ENCODE measurements at regions not wholly inside any gene's neighbourhood (a gene's known extent, or its start where the extent isn't known, plus 50 kb on each side); places are given as distances from the start of the nearest gene placed in this dataset.
"Not testable (repeated sequence)": the region's sequence is repeated elsewhere in the genome, so short reads cannot be mapped to it uniquely, and the experiment has no call there.

GRCh38 chr9:7456793-7457530 lies 342.6 kb downstream of the DMAC1 start:
- DNase-seq, result no peak

- DNase-seq, result no peak
Observed at GRCh38 chr9:7456377-7456776, 343.2 kb downstream of the DMAC1 start.

GRCh38 chr9:7454624-7455023 lies 345.0 kb downstream of the DMAC1 start:
- DNase-seq, result no peak

- DNase-seq, result no peak
Observed at GRCh38 chr9:7452378-7452777, 347.2 kb downstream of the DMAC1 start.

- no peak for DNase-seq
Observed at GRCh38 chr9:7451062-7451461, 348.5 kb downstream of the DMAC1 start.

GRCh38 chr9:7443541-7443940 lies 356.0 kb downstream of the DMAC1 start:
- DNase-seq, result no peak

GRCh38 chr9:7439355-7439995 lies 360.1 kb downstream of the DMAC1 start:
- DNase-seq, result no peak

- DNase-seq, result no peak
Observed at GRCh38 chr9:7436754-7437153, 362.8 kb downstream of the DMAC1 start.

GRCh38 chr9:7433508-7434292 lies 365.9 kb downstream of the DMAC1 start:
- no peak for DNase-seq

- no peak for DNase-seq
Observed at GRCh38 chr9:7432989-7433388, 366.6 kb downstream of the DMAC1 start.

GRCh38 chr9:7417397-7417796 lies 382.2 kb downstream of the DMAC1 start:
- DNase-seq, result not testable (repeated sequence)

- no peak for DNase-seq
Observed at GRCh38 chr9:7415836-7416235, 383.7 kb downstream of the DMAC1 start.

GRCh38 chr9:7408845-7409244 lies 390.7 kb downstream of the DMAC1 start:
- no peak for DNase-seq

GRCh38 chr9:7407246-7407645 lies 392.3 kb downstream of the DMAC1 start:
- DNase-seq, result no peak

GRCh38 chr9:7405924-7406604 lies 393.5 kb downstream of the DMAC1 start:
- no peak for DNase-seq

- no peak for DNase-seq
Observed at GRCh38 chr9:7403839-7404487, 395.6 kb downstream of the DMAC1 start.

- no peak for DNase-seq
Observed at GRCh38 chr9:7403028-7403389, 396.6 kb downstream of the DMAC1 start.

GRCh38 chr9:7402334-7403027 lies 397.1 kb downstream of the DMAC1 start:
- DNase-seq, result no peak

- DNase-seq, result no peak
Observed at GRCh38 chr9:7401116-7401515, 398.5 kb downstream of the DMAC1 start.

- no peak for DNase-seq
Observed at GRCh38 chr9:7394002-7394774, 405.4 kb downstream of the DMAC1 start.

- no peak for DNase-seq
Observed at GRCh38 chr9:7392148-7392547, 407.4 kb downstream of the DMAC1 start.
